ENCODE measurements at regions not wholly inside any gene's neighbourhood (a gene's known extent, or its start where the extent isn't known, plus 50 kb on each side); places are given as distances from the start of the nearest gene placed in this dataset.

- TF ChIP-seq, protein P1, sequence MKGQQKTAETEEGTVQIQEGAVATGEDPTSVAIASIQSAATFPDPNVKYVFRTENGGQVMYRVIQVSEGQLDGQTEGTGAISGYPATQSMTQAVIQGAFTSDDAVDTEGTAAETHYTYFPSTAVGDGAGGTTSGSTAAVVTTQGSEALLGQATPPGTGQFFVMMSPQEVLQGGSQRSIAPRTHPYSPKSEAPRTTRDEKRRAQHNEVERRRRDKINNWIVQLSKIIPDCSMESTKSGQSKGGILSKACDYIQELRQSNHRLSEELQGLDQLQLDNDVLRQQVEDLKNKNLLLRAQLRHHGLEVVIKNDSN (IDR thresholded peaks at IDR 0.05), result no peak
- TF ChIP-seq, protein P2, sequence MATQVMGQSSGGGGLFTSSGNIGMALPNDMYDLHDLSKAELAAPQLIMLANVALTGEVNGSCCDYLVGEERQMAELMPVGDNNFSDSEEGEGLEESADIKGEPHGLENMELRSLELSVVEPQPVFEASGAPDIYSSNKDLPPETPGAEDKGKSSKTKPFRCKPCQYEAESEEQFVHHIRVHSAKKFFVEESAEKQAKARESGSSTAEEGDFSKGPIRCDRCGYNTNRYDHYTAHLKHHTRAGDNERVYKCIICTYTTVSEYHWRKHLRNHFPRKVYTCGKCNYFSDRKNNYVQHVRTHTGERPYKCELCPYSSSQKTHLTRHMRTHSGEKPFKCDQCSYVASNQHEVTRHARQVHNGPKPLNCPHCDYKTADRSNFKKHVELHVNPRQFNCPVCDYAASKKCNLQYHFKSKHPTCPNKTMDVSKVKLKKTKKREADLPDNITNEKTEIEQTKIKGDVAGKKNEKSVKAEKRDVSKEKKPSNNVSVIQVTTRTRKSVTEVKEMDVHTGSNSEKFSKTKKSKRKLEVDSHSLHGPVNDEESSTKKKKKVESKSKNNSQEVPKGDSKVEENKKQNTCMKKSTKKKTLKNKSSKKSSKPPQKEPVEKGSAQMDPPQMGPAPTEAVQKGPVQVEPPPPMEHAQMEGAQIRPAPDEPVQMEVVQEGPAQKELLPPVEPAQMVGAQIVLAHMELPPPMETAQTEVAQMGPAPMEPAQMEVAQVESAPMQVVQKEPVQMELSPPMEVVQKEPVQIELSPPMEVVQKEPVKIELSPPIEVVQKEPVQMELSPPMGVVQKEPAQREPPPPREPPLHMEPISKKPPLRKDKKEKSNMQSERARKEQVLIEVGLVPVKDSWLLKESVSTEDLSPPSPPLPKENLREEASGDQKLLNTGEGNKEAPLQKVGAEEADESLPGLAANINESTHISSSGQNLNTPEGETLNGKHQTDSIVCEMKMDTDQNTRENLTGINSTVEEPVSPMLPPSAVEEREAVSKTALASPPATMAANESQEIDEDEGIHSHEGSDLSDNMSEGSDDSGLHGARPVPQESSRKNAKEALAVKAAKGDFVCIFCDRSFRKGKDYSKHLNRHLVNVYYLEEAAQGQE (IDR thresholded peaks at IDR 0.05; ENCODE audit: low read depth), result no peak
- TF ChIP-seq ZBTB7A (IDR thresholded peaks at IDR 0.05; ENCODE audit: low read depth) (no peak), RAD21 (IDR thresholded peaks at IDR 0.05; ENCODE audit: low read depth) (no peak), CREB1 (IDR thresholded peaks at IDR 0.05; ENCODE audit: low read depth) (no peak), CEBPB (IDR thresholded peaks at IDR 0.05) (no peak), FOXM1 (IDR thresholded peaks at IDR 0.05; ENCODE audit: borderline replicate concordance, low read depth) (no peak), YY1 (IDR thresholded peaks at IDR 0.05; ENCODE audit: low read depth) (no peak), TCF12 (IDR thresholded peaks at IDR 0.05; ENCODE audit: low read depth) (no peak), TEAD4 (IDR thresholded peaks at IDR 0.05) (no peak), NFIC (IDR thresholded peaks at IDR 0.05) (no peak), TAF1 (IDR thresholded peaks at IDR 0.05; ENCODE audit: low read depth) (no peak), EP300 (IDR thresholded peaks at IDR 0.05; ENCODE audit: borderline replicate concordance) (no peak), EGR1 (IDR thresholded peaks at IDR 0.05) (no peak), MAX (IDR thresholded peaks at IDR 0.05) (no peak)
Measured at GRCh38 chr3:144028798-144029411, 57.3 kb downstream of the DIPK2A start.

DNA sequence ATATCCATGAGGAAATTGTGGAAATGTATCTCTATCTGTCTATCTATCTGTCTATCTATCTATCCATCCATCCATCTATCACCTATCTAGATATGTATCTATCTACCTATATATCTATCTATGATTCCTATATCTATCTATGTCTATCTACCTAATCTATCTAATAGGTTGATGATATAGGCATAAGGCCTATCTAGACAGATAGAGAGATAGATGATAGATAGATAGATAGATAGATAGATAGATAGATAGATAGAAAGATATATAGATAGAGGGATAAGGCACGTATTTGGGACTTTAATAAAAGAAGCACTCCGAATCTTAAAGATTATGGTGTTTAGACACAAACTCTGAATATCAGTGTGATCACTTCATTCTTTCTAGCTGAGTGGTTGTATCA lies 58.1 kb downstream of the DIPK2A start:
- TF ChIP-seq TEAD4 (IDR thresholded peaks at IDR 0.05) (no peak), CEBPB (IDR thresholded peaks at IDR 0.05) (no peak), TAF1 (IDR thresholded peaks at IDR 0.05; ENCODE audit: low read depth) (no peak), EP300 (IDR thresholded peaks at IDR 0.05; ENCODE audit: borderline replicate concordance) (no peak)

DNA sequence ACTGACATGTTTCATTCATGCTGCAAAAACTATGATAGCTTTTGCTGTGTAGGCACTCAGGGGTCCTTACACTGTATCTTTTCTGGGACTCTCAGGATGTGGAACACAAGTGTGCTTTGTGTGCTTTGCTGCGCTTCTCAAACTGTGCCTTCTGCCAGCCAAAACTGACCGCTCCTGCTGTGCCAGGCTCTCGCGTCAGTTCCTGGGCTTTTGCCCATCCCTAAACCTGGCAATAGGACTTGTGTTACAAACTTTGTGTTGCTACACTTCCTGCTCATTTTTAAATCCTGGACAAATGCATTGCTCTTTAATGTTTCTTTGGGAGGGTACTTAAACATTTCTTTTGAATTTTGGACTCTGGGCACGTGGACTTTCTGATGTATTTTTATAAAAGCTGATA lies 60.3 kb downstream of the DIPK2A start:
- TF ChIP-seq EGR1 (IDR thresholded peaks at IDR 0.05) (no peak), CEBPB (IDR thresholded peaks at IDR 0.05) (no peak), TCF12 (IDR thresholded peaks at IDR 0.05; ENCODE audit: low read depth) (no peak), TEAD4 (IDR thresholded peaks at IDR 0.05) (no peak), RAD21 (IDR thresholded peaks at IDR 0.05; ENCODE audit: low read depth) (no peak), EP300 (IDR thresholded peaks at IDR 0.05; ENCODE audit: borderline replicate concordance) (no peak), TAF1 (IDR thresholded peaks at IDR 0.05; ENCODE audit: low read depth) (no peak), CREB1 (IDR thresholded peaks at IDR 0.05; ENCODE audit: low read depth) (no peak), ZBTB7A (IDR thresholded peaks at IDR 0.05; ENCODE audit: low read depth) (no peak), YY1 (IDR thresholded peaks at IDR 0.05; ENCODE audit: low read depth) (no peak), NFIC (IDR thresholded peaks at IDR 0.05) (no peak)
- TF ChIP-seq, protein P2 (IDR thresholded peaks at IDR 0.05; ENCODE audit: low read depth), result no peak

- no peak for TF ChIP-seq ZBTB7A (IDR thresholded peaks at IDR 0.05; ENCODE audit: low read depth)
- TF ChIP-seq EGR1 (IDR thresholded peaks at IDR 0.05), result no peak
- TF ChIP-seq CREB1 (IDR thresholded peaks at IDR 0.05; ENCODE audit: low read depth), result no peak
- no peak for TF ChIP-seq CEBPB (IDR thresholded peaks at IDR 0.05)
- no peak for TF ChIP-seq YY1 (IDR thresholded peaks at IDR 0.05; ENCODE audit: low read depth)
- no peak for TF ChIP-seq FOXM1 (IDR thresholded peaks at IDR 0.05; ENCODE audit: borderline replicate concordance, low read depth)
Measured at GRCh38 chr3:144032531-144033239, 61.1 kb downstream of the DIPK2A start.

DNA sequence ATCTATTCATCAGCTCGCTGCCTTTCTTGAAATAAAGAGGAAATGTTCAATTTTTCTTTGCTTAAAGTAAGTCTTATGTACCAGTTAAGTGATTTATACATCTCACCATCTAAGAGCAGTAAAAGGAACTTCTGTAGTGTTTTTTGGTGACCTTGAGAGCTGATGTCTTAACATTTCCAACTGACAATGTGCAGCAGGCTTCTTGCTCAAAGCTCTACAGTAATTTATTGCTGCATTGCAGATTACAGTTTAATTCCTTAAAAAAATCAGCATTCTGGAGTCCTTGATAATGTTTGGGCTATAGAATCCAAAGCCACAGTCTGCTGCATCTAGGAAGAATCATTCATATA lies 61.6 kb downstream of the DIPK2A start:
- TF ChIP-seq FOXM1 (IDR thresholded peaks at IDR 0.05; ENCODE audit: borderline replicate concordance, low read depth) (no peak), TCF12 (IDR thresholded peaks at IDR 0.05; ENCODE audit: low read depth) (no peak), CREB1 (IDR thresholded peaks at IDR 0.05; ENCODE audit: low read depth) (no peak), ZBTB7A (IDR thresholded peaks at IDR 0.05; ENCODE audit: low read depth) (no peak), TEAD4 (IDR thresholded peaks at IDR 0.05) (no peak), EP300 (IDR thresholded peaks at IDR 0.05; ENCODE audit: borderline replicate concordance) (no peak), MAX (IDR thresholded peaks at IDR 0.05) (no peak)
- TF ChIP-seq, protein P2 (IDR thresholded peaks at IDR 0.05; ENCODE audit: low read depth), result no peak
